GM19468 (cell line): ENCODE measurements at regions not wholly inside any gene's neighbourhood (a gene's known extent, or its start where the extent isn't known, plus 50 kb on each side); places are given as distances from the start of the nearest gene placed in this dataset.
"Not testable (repeated sequence)": the region's sequence is repeated elsewhere in the genome, so short reads cannot be mapped to it uniquely, and the experiment has no call there.

Experiments
- ATAC-seq: cut with Tn5 transposase; IDR thresholded peaks from one replicate; pipeline ENCODE4 v1.9.1; 2021; ENCODE audit warnings: mild to moderate bottlenecking, moderate library complexity, moderate number of reproducible peaks; ENCODE audit not compliant: unreplicated experiment; ENCODE audit errors: extremely low read depth

GRCh38 chr4:28286266-28286665 lies 1425.6 kb downstream of the STIM2 start:
- ATAC-seq: not testable (repeated sequence)

GRCh38 chr4:28287831-28288233 lies 1427.2 kb downstream of the STIM2 start:
- no peak for ATAC-seq

- no peak for ATAC-seq
Observed at GRCh38 chr4:28296239-28296638, 1435.6 kb downstream of the STIM2 start.

- ATAC-seq: no peak
Observed at GRCh38 chr4:28310926-28311325, 1450.3 kb downstream of the STIM2 start.

GRCh38 chr4:28312497-28312896 lies 1451.9 kb downstream of the STIM2 start:
- not testable (repeated sequence) for ATAC-seq

GRCh38 chr4:28313729-28314713 lies 1453.4 kb downstream of the STIM2 start:
- no peak for ATAC-seq

- ATAC-seq: no peak
Observed at GRCh38 chr4:28317221-28317620, 1456.6 kb downstream of the STIM2 start.

- ATAC-seq: no peak
Observed at GRCh38 chr4:28334249-28334648, 1473.6 kb downstream of the STIM2 start.

- ATAC-seq: no peak
Observed at GRCh38 chr4:28341784-28342183, 1481.1 kb downstream of the STIM2 start.

- no peak for ATAC-seq
Observed at GRCh38 chr4:28350485-28350884, 1489.8 kb downstream of the STIM2 start.

GRCh38 chr4:28351102-28351501 lies 1490.5 kb downstream of the STIM2 start:
- ATAC-seq: no peak

GRCh38 chr4:28351826-28352225 lies 1491.2 kb downstream of the STIM2 start:
- no peak for ATAC-seq

GRCh38 chr4:28354880-28355656 lies 1494.4 kb downstream of the STIM2 start:
- ATAC-seq: no peak

GRCh38 chr4:28357990-28358389 lies 1497.3 kb downstream of the STIM2 start:
- no peak for ATAC-seq

- ATAC-seq: no peak
Observed at GRCh38 chr4:28358606-28359005, 1498.0 kb downstream of the STIM2 start.

GRCh38 chr4:28360681-28361080 lies 1500.0 kb downstream of the STIM2 start:
- ATAC-seq: no peak

- no peak for ATAC-seq
Observed at GRCh38 chr4:28362169-28362568, 1501.5 kb downstream of the STIM2 start.

- no peak for ATAC-seq
Observed at GRCh38 chr4:28369499-28369898, 1508.9 kb downstream of the STIM2 start.

- no peak for ATAC-seq
Observed at GRCh38 chr4:28373191-28373590, 1512.5 kb downstream of the STIM2 start.

GRCh38 chr4:28373601-28374000 lies 1513.0 kb downstream of the STIM2 start:
- ATAC-seq: no peak
